Suppressor macrophage treated with lipopolysaccharide for 1 hour (primary cell): ENCODE measurements at regions not wholly inside any gene's neighbourhood (a gene's known extent, or its start where the extent isn't known, plus 50 kb on each side); places are given as distances from the start of the nearest gene placed in this dataset.

Source experiments
- DNase-seq, 3 donors: peaks; one replicate each; pipeline ENCODE4 v3.0.0-alpha.2; 2020 to 2022

- no peak for DNase-seq
These were observed 80.3 kb upstream of the SEMA6A start for GRCh38 chr5:116654925-116655324.

GRCh38 chr5:116652903-116653302, 78.3 kb upstream of the SEMA6A start:
- no peak for DNase-seq

- DNase-seq = no peak
These were observed 77.6 kb upstream of the SEMA6A start for GRCh38 chr5:116652196-116652729.

GRCh38 chr5:116651653-116652052, 77.0 kb upstream of the SEMA6A start:
- no peak for DNase-seq

GRCh38 chr5:116650964-116651363, 76.3 kb upstream of the SEMA6A start:
- DNase-seq = no peak

GRCh38 chr5:116650544-116650943, 75.9 kb upstream of the SEMA6A start:
- DNase-seq = no peak

- DNase-seq = no peak
These were observed 72.1 kb upstream of the SEMA6A start for GRCh38 chr5:116646611-116647289.

- no peak for DNase-seq
These were observed 71.0 kb upstream of the SEMA6A start for GRCh38 chr5:116645627-116646026.

GRCh38 chr5:116640236-116640635, 65.6 kb upstream of the SEMA6A start:
- DNase-seq = no peak

GRCh38 chr5:116637149-116637740, 62.6 kb upstream of the SEMA6A start:
- DNase-seq = no peak

GRCh38 chr5:116632890-116633289, 58.3 kb upstream of the SEMA6A start:
- no peak for DNase-seq

- DNase-seq = no peak
These were observed 56.5 kb upstream of the SEMA6A start for GRCh38 chr5:116631147-116631546.

GRCh38 chr5:116629168-116629567, 54.5 kb upstream of the SEMA6A start:
- DNase-seq = no peak

- no peak for DNase-seq
These were observed 52.5 kb upstream of the SEMA6A start for GRCh38 chr5:116626945-116627679.

- peak; percentile 8 to 38 (median 37) for DNase-seq
These were observed 51.7 kb upstream of the SEMA6A start for GRCh38 chr5:116626272-116626723.
